ENCODE measurements at regions not wholly inside any gene's neighbourhood (a gene's known extent, or its start where the extent isn't known, plus 50 kb on each side); places are given as distances from the start of the nearest gene placed in this dataset.
A peak's percentile ranks its signal among the peaks of the same experiment; 100 is the strongest.

GRCh38 chr10:63684257-63684936 is 163.2 kb downstream of the REEP3 start (continued):
- TF ChIP-seq ZNF10 (tag by site-specific recombination; IDR thresholded peaks at IDR 0.05) (no peak), ZNF354C (tag by site-specific recombination; IDR thresholded peaks at IDR 0.05; ENCODE audit: borderline replicate concordance, low read depth) (no peak), ZNF596 (tag by site-specific recombination; IDR thresholded peaks at IDR 0.05) (no peak), ZBTB8A (tag by site-specific recombination; IDR thresholded peaks at IDR 0.05) (peak; percentile 58; the same call in 1 of the 2 replicates), ZNF660 (tag by site-specific recombination; IDR thresholded peaks at IDR 0.05) (no peak), FEZF1 (tag by site-specific recombination; IDR thresholded peaks at IDR 0.05) (no peak), GLIS2 (tag by site-specific recombination; IDR thresholded peaks at IDR 0.05) (no peak), ZBTB6 (tag by site-specific recombination; IDR thresholded peaks at IDR 0.05) (no peak), HOXD13 (CRISPR knock-in tag; IDR thresholded peaks at IDR 0.05; ENCODE audit: borderline replicate concordance) (no peak), ZNF214 (tag by site-specific recombination; IDR thresholded peaks at IDR 0.05; ENCODE audit: borderline replicate concordance) (no peak; the same call in 1 of the 2 replicates), CTCF (tag by site-specific recombination; IDR thresholded peaks at IDR 0.05) (no peak), INSM2 (tag by site-specific recombination; IDR thresholded peaks at IDR 0.05) (no peak), ZNF398 (tag by site-specific recombination; IDR thresholded peaks at IDR 0.05) (no peak), ZNF18 (tag by site-specific recombination; IDR thresholded peaks at IDR 0.05) (no peak), MYNN (tag by site-specific recombination; IDR thresholded peaks at IDR 0.05; ENCODE audit: borderline replicate concordance) (no peak), GFI1B (tag by site-specific recombination; IDR thresholded peaks at IDR 0.05) (no peak), ZNF677 (tag by site-specific recombination; IDR thresholded peaks at IDR 0.05) (no peak), ZNF629 (tag by site-specific recombination; IDR thresholded peaks at IDR 0.05) (0 out of 2 replicates have a peak, but pooled peaks have one; percentile 18), PBX3 (CRISPR knock-in tag; IDR thresholded peaks at IDR 0.05) (no peak), ZNF704 (tag by site-specific recombination; IDR thresholded peaks at IDR 0.05) (peak; percentile 34; the same call in 1 of the 2 replicates), KLF16 (tag by site-specific recombination; IDR thresholded peaks at IDR 0.05) (no peak), AEBP2 (tag by site-specific recombination; IDR thresholded peaks at IDR 0.05; ENCODE audit: borderline replicate concordance) (no peak), ZBTB11 (tag by site-specific recombination; conservative IDR thresholded peaks at IDR 0.05; ENCODE audit: low read depth) (peak; percentile 60; the same call in 1 of the 2 replicates)
